Mesothelial cell of epicardium (in vitro differentiated cells): ENCODE measurements at regions not wholly inside any gene's neighbourhood (a gene's known extent, or its start where the extent isn't known, plus 50 kb on each side); places are given as distances from the start of the nearest gene placed in this dataset.

Experiments used
- DNase-seq, 2 experiments: peaks; one replicate each; pipeline ENCODE4 v3.0.0; 2021; ENCODE audit warnings: low spot score in 2 of 2; ENCODE audit not compliant: unreplicated experiment in 2 of 2
- H3K27ac Mint-ChIP-seq: 2 replicates; pipeline ENCODE4 v1.8.0; 2021; ENCODE audit warnings: mixed read lengths
- H3K27me3 Mint-ChIP-seq: 2 replicates; pipeline ENCODE4 v1.8.0; 2021; ENCODE audit warnings: low read depth, mixed read lengths
- H3K36me3 Mint-ChIP-seq: 2 replicates; pipeline ENCODE4 v1.8.0; 2021; ENCODE audit warnings: mixed read lengths
- H3K4me1 Mint-ChIP-seq: 2 replicates; pipeline ENCODE4 v1.8.0; 2021; ENCODE audit warnings: mixed read lengths
- H3K4me3 Mint-ChIP-seq: 2 replicates; pipeline ENCODE4 v1.8.0; 2021; ENCODE audit warnings: mild to moderate bottlenecking, moderate library complexity, mixed read lengths
- H3K9me3 Mint-ChIP-seq: 2 replicates; pipeline ENCODE4 v1.8.0; 2021; ENCODE audit warnings: mixed read lengths
- CTCF ChIP-seq: fragments of 200-600 bp; sonication (generic); IDR thresholded peaks from one replicate; pipeline ENCODE4 v1.5.0; 2021; ENCODE audit warnings: antibody characterized with exemption; ENCODE audit not compliant: unreplicated experiment

GRCh38 chr6:12394170-12394569 is 104.0 kb downstream of the EDN1 start:
- TF ChIP-seq CTCF, result no peak
- H3K4me3 Mint-ChIP-seq, result no peak overlapping the region
- no peaks in the 10 kb centered on the region for H3K4me1 Mint-ChIP-seq
- DNase-seq, result no peak
- H3K36me3 Mint-ChIP-seq, result no peaks in the 10 kb centered on the region
- no peak overlapping the region for H3K27ac Mint-ChIP-seq
- H3K27me3 Mint-ChIP-seq, result no peaks in the 10 kb centered on the region
- peaks cover 4% of the 10 kb centered on the region for H3K9me3 Mint-ChIP-seq

GRCh38 chr6:12395898-12396297 is 105.7 kb downstream of the EDN1 start:
- H3K9me3 Mint-ChIP-seq, result peaks cover 17% of the 10 kb centered on the region
- TF ChIP-seq CTCF, result no peak
- H3K4me1 Mint-ChIP-seq, result no peaks in the 10 kb centered on the region
- no peaks in the 10 kb centered on the region for H3K27me3 Mint-ChIP-seq
- no peak overlapping the region for H3K27ac Mint-ChIP-seq
- no peaks in the 10 kb centered on the region for H3K36me3 Mint-ChIP-seq
- DNase-seq, result no peak
- H3K4me3 Mint-ChIP-seq, result no peak overlapping the region

GRCh38 chr6:12401200-12401599 is 111.0 kb downstream of the EDN1 start:
- no peaks in the 10 kb centered on the region for H3K27me3 Mint-ChIP-seq
- peaks cover 17% of the 10 kb centered on the region for H3K9me3 Mint-ChIP-seq
- no peak for DNase-seq
- no peak overlapping the region for H3K4me3 Mint-ChIP-seq
- TF ChIP-seq CTCF, result no peak
- H3K4me1 Mint-ChIP-seq, result no peaks in the 10 kb centered on the region
- H3K27ac Mint-ChIP-seq, result no peak overlapping the region
- H3K36me3 Mint-ChIP-seq, result no peaks in the 10 kb centered on the region

GRCh38 chr6:12403201-12403826 is 113.2 kb downstream of the EDN1 start:
- Mint-ChIP-seq H3K4me3 (no peak overlapping the region), H3K9me3 (peaks cover 17% of the 10 kb centered on the region), H3K27ac (no peak overlapping the region), H3K4me1 (no peaks in the 10 kb centered on the region), H3K36me3 (no peaks in the 10 kb centered on the region), H3K27me3 (no peaks in the 10 kb centered on the region)
- no peak for TF ChIP-seq CTCF
- no peak for DNase-seq

GRCh38 chr6:12403947-12404647 is 113.9 kb downstream of the EDN1 start:
- no peak for TF ChIP-seq CTCF

More at GRCh38 chr6:12403947-12404647, 113.9 kb downstream of the EDN1 start:
- no peak for DNase-seq
- Mint-ChIP-seq H3K27me3 (no peaks in the 10 kb centered on the region), H3K27ac (no peak overlapping the region), H3K4me3 (no peak overlapping the region), H3K9me3 (peaks cover 13% of the 10 kb centered on the region), H3K4me1 (no peaks in the 10 kb centered on the region), H3K36me3 (no peaks in the 10 kb centered on the region)
